ENCODE measurements at regions not wholly inside any gene's neighbourhood (a gene's known extent, or its start where the extent isn't known, plus 50 kb on each side); places are given as distances from the start of the nearest gene placed in this dataset.
"Not testable (repeated sequence)": the region's sequence is repeated elsewhere in the genome, so short reads cannot be mapped to it uniquely, and the experiment has no call there.

- ATAC-seq: no peak
- intact Hi-C loops (cut with micrococcal nuclease): no loop called here
- Histone ChIP-seq H3K9ac (ENCODE audit: low read length) (no peak overlapping the region), H3K4me2 (ENCODE audit: low read length) (no peak overlapping the region), H3K9me2 (ENCODE audit: insufficient read depth) (no peaks in the 10 kb centered on the region), H3K4me1 (ENCODE audit: control insufficient read depth in 1 of 2, insufficient read depth in 2 of 2, low read length in 2 of 2) (no peaks in the 10 kb centered on the region; a peak in 1 of 4 replicates), H3K79me2 (ENCODE audit: insufficient read depth, low read length) (no peaks in the 10 kb centered on the region), H3K9me3 (ENCODE audit: control insufficient read depth in 1 of 2, insufficient read depth in 1 of 2, low read depth in 1 of 2, low read length in 2 of 2) (no peaks in the 10 kb centered on the region), H3K4me3 (replicated peaks in 1 of 2; ENCODE audit: low read depth in 1 of 2, low read length in 2 of 2) (no peak overlapping the region), H2AFZ (ENCODE audit: low read depth, low read length, poor library complexity, severe bottlenecking) (no peak overlapping the region), H4K20me1 (ENCODE audit: insufficient read depth) (no peaks in the 10 kb centered on the region), H3K27me3 (ENCODE audit: insufficient read depth, low read length) (no peaks in the 10 kb centered on the region), H3K36me3 (ENCODE audit: control insufficient read depth in 1 of 2, insufficient read depth in 2 of 2, low read length in 2 of 2) (no peaks in the 10 kb centered on the region), H3K27ac (ENCODE audit: low read depth, low read length) (no peak overlapping the region)
- TF ChIP-seq MAX (IDR thresholded peaks at IDR 0.05) (no peak), ZFX (IDR thresholded peaks at IDR 0.05) (no peak), ZNF274 (IDR thresholded peaks at IDR 0.05; ENCODE audit: low read depth, low read length) (no peak), CBX3 (IDR thresholded peaks at IDR 0.05; ENCODE audit: low read depth) (no peak)
- no TSS peak for BruUV-seq (replicated peaks)
- CTCF ChIA-PET: no interaction called here
- RAD21 ChIA-PET (ENCODE audit: low non-redundant PET in 1 of 2, low total read pairs in 2 of 2, uncharacterized antibody in 2 of 2, unreplicated experiment in 2 of 2): no interaction called here
- no peak for DNase-seq (ENCODE audit: low read depth, low spot score)
- POLR2A ChIA-PET: no interaction called here
Observed at GRCh38 chr14:46404865-46405811, 246.4 kb downstream of the RPL10L start.

GRCh38 chr14:46402001-46402690, 249.4 kb downstream of the RPL10L start:
- RAD21 ChIA-PET (ENCODE audit: low non-redundant PET in 1 of 2, low total read pairs in 2 of 2, uncharacterized antibody in 2 of 2, unreplicated experiment in 2 of 2); POLR2A ChIA-PET; H3K4me2 ChIP-seq (ENCODE audit: low read length); H3K36me3 ChIP-seq (ENCODE audit: control insufficient read depth in 1 of 2, insufficient read depth in 2 of 2, low read length in 2 of 2); H3K9ac ChIP-seq (ENCODE audit: low read length); H4K20me1 ChIP-seq (ENCODE audit: insufficient read depth); H3K4me3 ChIP-seq (replicated peaks in 1 of 2; ENCODE audit: low read depth in 1 of 2, low read length in 2 of 2); H3K27me3 ChIP-seq (ENCODE audit: insufficient read depth, low read length); H3K9me2 ChIP-seq (ENCODE audit: insufficient read depth); H3K9me3 ChIP-seq (ENCODE audit: control insufficient read depth in 1 of 2, insufficient read depth in 1 of 2, low read depth in 1 of 2, low read length in 2 of 2); ATAC-seq; H3K79me2 ChIP-seq (ENCODE audit: insufficient read depth, low read length); H3K27ac ChIP-seq (ENCODE audit: low read depth, low read length); H3K4me1 ChIP-seq (ENCODE audit: control insufficient read depth in 1 of 2, insufficient read depth in 2 of 2, low read length in 2 of 2); DNase-seq (ENCODE audit: low read depth, low spot score); BruUV-seq (replicated peaks); intact Hi-C loops (cut with micrococcal nuclease); CTCF ChIA-PET; H2AFZ ChIP-seq (ENCODE audit: low read depth, low read length, poor library complexity, severe bottlenecking): not testable (repeated sequence)

Measured in HCT116 (cell line).